PC-3 (cell line): ENCODE measurements at regions not wholly inside any gene's neighbourhood (a gene's known extent, or its start where the extent isn't known, plus 50 kb on each side); places are given as distances from the start of the nearest gene placed in this dataset.

Experiments used
- EZH2phosphoT487 ChIP-seq: fragments of 300-600 bp; sonication (generic); IDR thresholded peaks from 2 replicates; pipeline ENCODE4 v1.6.1; 2018; ENCODE audit warnings: mild to moderate bottlenecking, antibody characterized with exemption, low read length, borderline replicate concordance
- TF ChIP-seq, protein P1 (sequence below): fragments of 300-600 bp; sonication (generic); conservative IDR thresholded peaks from 2 replicates; pipeline ENCODE4 v1.5.1; 2017; ENCODE audit warnings: antibody characterized with exemption, low read depth, mild to moderate bottlenecking, low read length

DNA sequence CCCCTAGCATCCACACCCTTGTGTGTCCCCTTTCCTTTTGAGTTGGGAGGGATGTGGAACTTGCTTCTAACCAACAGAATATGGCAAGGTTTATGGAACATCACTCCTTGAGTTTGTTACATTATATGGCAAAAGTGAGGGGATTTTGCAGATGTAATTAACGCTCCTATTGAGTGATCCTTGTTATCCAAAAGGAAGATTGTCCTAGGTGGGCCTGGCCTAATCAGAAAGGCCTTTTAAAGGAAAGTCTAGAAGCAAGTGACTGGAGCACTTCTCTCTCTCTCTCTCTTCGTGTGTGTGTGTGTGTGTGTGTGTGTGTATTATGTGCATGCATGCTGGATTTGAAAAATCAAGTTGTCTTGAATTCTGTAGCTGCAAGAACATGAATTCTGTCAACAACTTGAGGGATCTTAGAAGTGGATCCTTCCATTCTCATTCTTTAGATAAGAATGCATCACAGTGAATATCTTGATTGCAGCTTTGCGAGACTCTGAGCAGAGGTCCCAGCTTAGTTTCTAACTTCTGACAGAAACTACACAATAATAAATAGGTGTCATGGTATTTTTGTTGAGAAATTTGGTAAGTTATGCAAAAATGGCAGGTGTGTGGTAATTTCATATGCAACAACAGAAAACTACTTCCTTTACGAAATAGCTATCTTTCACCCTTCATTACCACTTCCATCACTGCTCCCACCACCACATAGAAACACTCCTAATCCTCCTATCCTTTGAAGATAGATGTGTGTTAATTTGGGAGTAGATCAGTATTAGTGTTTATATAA lies 360.9 kb upstream of the CBLB start:
- TF ChIP-seq, protein P1, sequence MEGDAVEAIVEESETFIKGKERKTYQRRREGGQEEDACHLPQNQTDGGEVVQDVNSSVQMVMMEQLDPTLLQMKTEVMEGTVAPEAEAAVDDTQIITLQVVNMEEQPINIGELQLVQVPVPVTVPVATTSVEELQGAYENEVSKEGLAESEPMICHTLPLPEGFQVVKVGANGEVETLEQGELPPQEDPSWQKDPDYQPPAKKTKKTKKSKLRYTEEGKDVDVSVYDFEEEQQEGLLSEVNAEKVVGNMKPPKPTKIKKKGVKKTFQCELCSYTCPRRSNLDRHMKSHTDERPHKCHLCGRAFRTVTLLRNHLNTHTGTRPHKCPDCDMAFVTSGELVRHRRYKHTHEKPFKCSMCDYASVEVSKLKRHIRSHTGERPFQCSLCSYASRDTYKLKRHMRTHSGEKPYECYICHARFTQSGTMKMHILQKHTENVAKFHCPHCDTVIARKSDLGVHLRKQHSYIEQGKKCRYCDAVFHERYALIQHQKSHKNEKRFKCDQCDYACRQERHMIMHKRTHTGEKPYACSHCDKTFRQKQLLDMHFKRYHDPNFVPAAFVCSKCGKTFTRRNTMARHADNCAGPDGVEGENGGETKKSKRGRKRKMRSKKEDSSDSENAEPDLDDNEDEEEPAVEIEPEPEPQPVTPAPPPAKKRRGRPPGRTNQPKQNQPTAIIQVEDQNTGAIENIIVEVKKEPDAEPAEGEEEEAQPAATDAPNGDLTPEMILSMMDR: no peak
- TF ChIP-seq EZH2phosphoT487: no peak
